SK-N-DZ (cell line): ENCODE measurements at regions not wholly inside any gene's neighbourhood (a gene's known extent, or its start where the extent isn't known, plus 50 kb on each side); places are given as distances from the start of the nearest gene placed in this dataset.

Experiments used
- DNase-seq: peaks from one replicate; pipeline ENCODE4 v3.0.0-alpha.2; 2015; ENCODE audit warnings: low spot score

DNA sequence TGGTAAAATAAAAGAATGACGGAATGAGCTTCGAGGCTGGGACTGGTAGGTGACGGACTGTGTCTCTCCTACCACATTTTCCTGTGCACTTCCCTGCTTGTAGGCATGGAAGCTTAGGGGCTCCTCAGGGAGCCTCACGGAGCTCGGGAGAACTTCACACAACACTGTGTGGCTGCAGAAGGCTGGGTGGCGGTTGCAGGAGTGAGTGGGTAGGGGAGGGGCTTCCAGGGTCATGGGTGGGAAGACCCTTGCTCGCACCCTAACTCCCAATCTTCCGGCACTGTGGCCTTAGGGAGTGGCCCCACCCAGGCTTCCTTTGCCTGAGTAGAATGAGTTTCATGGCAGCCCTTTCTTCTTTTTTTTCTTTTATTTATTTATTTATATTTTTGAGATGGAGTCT, 128.6 kb downstream of the INHBB start:
- no peak for DNase-seq

DNA sequence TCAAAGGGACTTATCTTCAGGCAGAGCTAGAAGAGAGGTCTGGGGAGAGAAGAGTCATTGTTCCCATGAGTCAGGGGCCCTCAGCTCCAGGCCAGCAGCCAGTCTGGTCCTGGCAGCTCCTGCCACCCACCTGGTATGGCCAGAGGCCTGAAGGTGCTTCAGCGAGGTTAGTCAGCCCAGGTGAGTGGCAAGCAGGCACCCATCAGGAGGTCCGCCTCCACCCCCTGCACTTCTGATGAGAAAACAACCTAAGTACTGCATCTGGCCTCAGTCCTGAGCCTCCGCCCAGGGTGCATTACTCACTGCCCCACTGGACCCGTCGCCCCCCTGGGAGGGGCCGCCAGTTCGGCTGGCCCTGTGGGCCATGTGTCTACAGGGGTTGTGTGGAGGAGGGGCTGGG, 130.2 kb downstream of the INHBB start:
- DNase-seq: no peak

DNA sequence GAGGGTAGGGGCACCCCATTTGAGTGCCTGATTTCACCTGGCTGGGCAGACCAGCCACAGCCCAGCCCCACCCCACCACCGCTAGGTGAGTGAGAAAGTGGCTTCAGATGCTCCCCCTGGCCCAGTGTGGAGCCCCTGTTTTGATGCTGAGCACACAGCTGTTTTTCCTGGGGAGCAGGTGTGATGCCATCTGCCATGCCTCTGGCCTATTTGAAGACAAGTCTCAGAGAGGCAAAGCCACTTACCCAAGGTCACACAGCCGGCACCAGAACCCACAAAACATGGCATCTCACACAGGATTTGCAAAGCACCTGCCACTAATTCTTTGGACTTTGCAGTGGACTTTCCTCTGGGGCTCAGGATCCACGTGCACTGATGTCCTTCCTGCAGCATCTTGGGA, 131.3 kb downstream of the INHBB start:
- DNase-seq: no peak

DNA sequence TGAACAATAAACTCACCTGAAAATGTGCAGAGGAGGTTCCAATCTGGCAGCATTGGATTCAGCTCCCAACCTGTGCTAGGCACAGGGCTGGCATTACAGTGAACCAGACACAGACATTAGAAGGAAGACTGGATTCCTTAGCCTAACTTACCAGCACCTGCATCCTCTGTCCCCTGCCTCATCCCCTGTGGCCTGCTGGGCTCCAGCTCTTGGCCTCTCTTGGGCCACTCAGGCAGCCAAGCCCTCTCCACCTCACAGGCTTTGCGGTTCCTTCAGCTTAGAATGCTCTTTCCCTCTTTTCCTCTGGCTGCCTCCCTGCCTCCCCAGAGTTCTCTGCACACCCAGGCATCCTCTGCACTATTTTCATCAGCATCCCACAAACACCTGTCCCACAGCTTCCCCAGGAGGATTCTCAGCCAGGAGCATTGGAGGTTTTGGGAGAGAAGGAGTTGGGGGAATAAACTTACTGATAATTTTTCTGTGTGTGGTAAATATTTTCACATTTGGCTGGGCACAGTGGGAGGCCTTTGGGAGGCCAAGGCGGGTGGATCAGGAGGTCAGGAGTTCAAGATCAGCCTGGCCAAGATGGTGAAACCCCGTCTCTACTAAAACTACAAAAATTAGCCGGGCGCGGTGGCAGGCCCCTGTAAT, 132.0 kb downstream of the INHBB start:
- DNase-seq: no peak

DNA sequence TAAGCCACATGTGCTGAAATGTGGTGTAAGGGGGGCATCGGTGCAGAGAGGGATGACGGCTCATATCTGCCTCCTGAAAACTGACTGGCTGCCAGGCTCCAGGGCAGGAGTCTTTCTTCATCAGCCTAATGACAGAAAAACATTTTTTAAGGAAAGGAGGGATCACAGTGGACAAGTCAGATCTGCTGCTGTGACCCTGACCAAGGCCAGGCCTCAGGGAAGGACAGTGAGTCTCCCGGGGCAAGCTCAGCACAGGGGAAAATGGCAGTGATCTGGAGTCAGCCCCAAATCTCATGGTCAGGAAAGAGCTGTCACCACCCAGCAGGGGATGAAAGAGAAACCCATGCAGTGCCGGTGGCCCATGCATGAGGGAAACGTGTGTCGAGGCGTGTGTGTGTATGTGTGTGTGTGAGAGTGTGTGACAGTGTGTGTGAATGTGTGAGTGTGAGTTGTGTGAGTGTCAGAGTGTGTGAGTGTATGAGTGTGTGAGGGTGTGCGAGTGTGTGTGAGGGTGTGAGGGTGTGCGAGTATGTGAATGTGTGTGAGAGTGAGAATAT, 134.5 kb downstream of the INHBB start:
- no peak for DNase-seq

DNA sequence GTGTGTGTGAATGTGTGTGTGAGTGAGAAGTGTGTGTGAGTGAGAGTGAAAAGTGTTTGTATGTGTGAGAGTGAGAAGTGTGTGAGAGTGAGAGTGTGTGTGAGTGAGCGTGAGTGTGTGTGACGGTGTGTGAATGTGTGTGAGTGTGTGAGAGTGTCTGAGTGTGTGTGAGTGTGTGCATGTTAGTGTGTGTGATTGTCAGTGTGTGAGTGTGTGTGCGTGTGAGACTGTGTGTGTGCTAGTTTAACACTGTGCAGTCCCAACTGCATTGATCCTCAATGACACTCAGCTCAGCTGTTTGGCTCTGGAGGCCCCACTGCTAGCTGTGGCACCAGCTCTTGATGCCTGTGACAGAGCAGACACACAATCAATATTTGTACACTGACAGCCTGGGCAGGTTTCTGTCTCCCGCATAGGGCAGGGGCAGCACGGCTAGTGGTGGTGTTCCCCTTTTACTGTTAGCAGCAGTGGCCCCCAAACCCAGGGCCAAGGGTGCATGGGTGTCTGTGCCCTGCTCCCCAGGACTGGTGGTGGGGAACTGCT, 135.0 kb downstream of the INHBB start:
- DNase-seq: no peak

DNA sequence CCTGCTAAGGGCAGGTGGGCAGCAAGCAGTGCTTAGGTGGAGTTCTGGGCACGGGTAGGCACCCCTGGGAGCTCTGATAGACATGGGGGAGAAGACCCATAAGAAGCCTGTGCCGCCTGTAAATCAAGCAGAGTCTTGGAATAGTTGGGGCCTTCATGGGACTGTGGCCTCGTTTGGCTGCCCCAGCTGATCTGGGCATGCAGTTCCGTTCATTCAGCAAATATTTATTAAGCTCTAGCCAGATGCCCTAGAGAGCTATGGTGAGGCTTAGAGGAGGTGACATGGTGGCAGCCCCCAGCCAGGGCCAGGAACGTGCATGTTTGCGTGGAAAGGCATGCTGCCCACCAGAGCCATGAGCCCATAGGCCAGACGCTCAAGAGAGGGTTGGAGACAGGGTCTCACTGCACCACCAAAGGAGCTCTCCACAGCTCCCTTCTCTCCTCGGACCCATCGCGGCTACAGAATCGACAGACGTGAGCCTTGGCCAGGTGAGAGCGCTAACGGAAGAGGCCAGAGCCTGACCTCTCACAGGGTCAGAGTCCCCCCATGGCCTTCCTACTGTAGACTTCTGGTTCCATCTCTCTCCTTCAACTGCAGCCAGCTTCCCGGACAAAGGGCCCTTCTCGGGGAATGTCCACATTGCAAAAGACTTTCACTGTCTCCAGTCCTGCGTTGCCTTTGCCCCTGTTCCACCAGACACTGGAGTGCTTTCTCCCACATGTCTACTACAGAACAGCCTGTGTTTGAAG, 135.7 kb downstream of the INHBB start:
- no peak for DNase-seq

DNA sequence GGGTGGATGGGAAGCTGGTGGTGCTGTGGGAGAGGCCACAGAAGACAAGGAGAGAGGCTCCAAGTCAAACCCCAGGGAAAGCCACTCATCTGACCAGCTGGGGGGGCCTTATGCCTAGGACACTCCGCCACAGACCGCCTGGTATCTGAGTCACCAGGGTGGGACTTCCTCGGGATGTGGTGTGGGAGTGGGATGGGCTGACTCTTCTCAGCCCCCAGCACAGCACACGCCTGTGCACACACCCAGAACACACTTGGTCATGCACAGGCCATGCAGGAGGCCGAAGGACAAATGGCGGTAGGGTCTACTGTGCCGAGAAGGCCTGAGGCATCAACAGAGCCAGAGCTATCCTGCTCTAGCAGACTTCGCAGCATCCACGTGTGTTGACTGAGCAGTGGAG, 136.4 kb downstream of the INHBB start:
- DNase-seq: no peak

DNA sequence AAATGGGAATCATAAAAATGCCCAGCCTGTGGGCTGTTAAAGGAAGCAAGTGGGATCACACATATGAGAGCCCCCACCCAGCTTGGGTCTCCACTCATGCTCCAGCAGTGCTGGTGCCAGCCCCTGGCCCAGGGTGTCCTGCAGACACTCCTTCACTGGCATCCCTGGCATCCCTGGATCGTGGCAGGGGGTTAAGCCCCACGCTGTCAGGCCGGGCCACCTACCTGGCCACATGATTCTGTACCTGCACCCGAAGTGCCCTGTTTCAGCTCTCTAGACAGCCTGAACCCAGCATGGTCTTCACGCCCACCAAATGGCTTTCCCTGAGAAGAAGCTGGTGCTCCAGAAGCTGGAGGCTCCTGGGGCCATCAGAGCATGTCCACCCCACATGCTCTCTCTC, 137.4 kb downstream of the INHBB start:
- no peak for DNase-seq

DNA sequence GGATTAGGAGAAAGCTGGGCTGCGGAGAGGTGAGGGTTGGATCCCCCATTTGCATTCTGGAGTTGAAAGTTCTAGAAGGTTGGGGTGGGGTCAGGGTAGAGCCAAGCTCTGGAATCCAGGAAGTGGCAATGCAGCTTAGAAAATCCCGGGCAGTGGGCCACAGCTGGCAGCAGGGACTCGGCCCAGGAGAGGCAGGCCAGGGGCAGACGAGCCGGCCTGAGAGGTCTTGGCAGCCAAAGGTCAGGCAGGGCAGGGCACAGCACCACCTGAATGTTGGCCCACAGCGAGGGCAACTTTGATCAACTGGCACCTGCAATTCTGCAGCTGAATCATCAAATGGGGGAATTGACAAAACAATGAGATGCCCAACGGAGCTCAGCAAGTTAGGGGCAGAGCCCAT, 139.2 kb downstream of the INHBB start:
- DNase-seq: no peak

DNA sequence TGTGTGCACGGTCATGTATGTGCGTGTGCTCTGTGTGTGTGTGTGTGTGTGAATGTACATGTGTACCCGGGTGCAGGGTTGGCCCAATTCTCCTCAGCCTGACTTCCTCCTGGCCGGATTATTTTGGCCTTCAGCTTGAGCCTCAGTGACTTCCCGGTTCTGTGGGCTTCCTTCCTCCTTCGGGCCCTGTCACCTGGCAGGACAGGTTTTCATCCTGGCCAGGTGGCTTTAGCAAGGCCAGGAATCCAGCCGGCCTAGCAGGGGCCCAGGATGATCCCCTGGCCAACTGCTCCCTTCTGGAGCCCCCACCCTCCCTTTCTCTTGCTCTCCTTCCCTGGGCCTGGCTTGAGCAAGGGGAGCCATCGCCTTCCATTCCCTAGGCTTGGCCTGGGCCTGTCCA, 140.5 kb downstream of the INHBB start:
- no peak for DNase-seq

DNA sequence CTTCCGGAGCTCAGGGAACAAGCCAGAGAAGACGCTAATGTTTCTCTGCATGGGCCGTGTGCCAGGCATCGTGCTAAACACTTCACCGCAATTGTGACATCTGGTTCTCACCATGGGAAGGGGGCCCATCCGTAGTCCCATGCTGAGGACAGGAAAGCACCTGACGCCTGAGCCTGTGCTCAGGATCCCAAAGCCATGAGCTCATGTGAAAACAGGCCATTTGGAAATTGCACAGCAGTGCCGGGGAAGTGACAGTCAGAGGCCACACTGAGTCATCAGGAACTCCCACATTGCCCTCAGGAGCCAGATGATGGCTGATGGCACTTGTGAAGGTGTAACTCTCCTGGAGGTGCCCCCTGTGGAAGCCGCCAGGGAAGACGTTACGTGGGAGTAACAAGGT, 141.0 kb downstream of the INHBB start:
- no peak for DNase-seq

DNA sequence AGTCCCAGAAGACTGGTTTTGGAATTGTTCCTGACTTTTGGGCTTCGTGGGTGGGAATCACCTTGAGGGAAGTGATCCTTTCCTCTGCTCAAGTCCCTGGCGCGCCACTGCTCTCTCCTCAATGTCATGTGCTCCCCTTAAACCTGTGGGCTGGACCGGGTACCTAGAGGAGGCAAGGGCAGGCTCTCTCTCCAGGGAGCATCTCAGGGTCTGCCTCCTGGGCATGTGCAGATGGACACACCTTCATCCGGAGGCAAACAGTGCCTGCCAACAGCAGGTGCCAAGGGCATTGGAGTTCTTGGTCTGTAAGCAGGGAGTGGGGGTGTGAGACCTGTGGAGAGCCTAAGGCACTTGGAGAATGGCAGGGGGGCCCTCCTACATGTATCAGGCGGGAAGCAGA, 142.6 kb downstream of the INHBB start:
- no peak for DNase-seq

DNA sequence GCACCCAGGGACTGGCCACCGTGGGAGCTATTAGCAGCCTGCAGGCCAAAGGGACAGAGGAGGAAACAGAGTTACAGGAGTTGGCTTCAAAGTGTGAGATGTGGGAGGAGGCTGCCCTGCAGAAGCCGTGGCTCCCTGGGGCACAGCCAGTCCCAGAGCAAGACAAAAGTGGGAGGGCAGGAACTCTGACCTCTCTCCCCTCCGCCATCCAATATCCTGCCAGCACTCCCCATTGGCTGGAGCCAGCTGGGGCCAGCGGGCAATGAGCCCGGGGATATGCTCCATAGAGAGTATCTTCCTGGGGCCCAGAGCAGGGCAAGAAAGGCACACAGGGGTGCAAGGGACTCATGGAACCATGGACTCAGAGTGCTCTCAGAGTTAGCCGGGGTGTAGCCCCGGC, 143.1 kb downstream of the INHBB start:
- DNase-seq: no peak

DNA sequence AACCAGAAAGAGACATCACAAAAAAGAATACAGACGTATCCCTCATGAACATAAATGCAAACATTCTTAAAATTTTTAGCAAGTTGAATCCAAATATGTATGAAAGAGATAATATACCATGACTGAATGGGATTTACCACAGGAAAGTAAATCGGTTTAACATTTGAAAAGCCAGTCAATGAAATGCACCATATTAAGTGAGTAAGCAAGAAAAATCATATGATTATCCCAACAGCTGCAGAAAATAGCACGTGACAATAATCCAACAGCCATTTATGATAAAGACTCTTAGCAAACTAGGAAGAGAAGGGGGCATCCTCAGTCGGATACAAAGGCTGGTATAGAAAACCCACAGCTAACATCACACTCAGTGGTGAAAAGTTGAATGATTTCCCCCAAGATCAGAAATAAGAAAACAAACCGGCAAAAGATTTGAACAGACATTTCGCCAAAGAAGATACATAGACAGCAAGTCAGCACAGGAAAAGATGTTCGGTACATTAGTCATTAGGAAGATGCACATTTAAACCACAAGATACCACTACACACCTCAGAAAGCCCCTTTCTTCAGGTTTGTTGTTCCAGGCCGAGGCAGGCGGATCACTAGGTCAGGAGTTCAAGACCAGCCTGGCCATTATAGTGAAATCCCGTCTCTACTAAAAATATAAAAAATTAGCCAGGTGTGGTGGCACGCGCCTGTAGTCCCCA, 144.3 kb downstream of the INHBB start:
- no peak for DNase-seq

DNA sequence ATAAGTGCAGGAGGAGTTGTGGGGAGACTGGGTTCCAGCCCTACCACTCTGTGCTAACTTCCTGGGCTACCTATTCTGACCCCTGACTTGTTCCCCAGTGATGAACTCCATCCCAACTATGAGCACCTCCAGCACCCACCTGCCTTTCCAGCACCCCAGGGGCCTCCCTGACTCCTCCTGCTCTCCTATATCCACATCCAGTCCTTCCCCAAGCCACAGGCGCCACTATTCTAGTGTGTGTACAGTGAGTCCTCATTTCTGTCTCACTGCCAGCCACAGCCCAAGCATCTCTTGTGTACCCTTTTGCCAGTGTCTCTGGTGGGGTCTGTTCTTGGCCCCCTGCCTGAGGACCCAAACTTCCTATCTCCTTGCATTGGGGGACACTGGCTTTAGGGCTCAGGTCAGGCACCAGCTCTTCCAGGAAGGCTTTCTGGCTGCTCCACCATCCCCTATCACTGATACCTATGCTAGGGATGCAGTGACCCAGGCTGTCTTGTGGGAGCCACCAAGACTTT, 145.2 kb downstream of the INHBB start:
- no peak for DNase-seq

DNA sequence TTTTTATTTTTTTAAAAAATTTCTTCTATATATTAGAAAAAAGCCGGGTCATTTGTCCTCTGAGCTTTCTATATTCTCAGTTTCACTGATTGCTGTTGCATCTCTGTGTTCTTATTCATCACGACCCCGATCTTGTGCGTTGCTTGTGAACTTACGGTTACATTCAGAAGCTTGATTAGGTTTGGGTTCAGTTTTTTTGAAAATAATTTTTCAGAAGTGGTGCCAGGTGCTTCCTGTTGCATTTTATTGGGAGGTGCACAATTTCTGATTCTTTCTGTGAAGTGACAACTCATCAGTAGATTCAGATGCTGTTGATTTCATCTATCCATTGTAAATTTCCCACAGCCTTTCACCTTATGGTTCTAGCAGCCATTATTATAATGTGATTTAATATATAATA, 147.3 kb downstream of the INHBB start:
- DNase-seq: no peak

DNA sequence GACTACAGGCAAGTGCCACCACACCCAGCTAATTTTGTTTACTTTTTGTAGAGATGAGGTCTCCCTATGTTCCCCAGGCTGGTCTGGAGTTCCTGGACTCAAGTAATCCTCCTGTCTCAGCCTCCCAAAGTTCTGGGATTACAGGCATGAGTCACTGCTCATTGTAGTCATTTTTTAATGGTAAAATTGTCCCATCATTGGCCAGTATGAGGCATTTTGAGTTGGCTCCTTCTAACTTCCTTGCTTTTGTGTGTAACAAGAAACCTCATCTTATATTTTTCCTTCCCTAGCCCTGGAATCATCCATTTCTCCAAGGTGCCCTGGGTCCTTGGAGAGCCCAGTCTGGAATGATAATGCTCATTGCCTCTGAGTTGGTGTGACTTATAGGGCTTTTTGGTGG, 148.5 kb downstream of the INHBB start:
- DNase-seq: no peak

DNA sequence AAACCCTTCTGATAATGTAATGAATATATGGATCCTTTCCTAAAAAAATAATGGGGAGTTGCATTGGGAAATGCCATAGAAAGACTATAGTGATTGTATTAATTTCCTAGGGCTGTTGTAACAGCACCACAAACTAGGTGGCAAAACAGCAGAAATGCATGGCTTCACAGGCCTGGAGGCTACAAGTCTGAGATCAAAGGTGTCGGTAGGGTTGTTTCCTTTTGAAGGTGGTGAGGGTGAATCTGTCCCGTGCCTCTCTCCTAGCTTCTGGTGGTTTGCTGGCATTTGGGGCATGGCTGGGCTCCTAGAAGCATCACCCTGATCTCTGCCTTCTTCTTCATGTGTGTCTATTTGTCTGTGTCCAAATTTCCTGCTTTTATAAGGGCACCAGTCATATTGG, 149.7 kb downstream of the INHBB start:
- DNase-seq: no peak

DNA sequence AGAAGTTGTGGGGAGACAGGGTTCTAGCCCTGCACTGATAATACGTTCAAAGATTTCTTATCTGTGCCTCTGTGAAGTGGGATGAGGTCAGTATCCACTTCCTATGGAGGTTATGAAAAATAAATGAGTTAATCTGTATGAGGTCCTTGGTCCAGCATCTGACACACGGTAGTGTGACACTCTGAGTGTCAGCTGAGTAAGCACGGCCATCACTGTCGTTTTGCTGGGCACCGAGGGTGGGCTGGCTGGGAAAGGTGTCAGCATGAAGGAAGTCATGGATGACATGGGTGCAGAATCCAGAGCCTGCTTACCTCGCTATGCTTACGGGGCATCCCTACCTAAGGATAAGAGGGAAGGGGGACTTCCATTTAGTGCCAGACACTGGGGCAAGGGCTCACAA, 150.3 kb downstream of the INHBB start:
- DNase-seq: no peak

DNA sequence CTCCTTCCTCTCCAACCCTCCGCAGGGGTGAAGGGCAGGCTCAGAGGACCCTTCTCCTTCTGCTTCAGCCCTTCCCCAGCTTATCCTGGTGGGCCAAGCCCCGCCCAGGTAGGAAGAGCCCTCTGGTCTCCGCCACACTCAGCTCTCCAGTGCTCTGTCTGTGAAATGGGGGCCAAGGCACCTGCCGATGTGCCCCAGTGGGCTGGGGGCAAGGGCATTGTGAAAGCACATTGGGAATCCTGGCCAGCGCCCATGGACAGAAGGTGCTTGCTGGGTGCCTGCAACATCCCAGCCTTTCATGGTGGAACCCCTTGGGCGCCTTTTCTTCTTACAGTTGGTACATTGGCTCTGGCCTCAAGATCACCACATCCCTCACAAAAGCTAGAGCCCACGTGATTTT, 150.8 kb downstream of the INHBB start:
- DNase-seq: no peak
